B cell (primary cell): ENCODE measurements at regions not wholly inside any gene's neighbourhood (a gene's known extent, or its start where the extent isn't known, plus 50 kb on each side); places are given as distances from the start of the nearest gene placed in this dataset.

ENCODE experiments used
- ATAC-seq: fragments of 200-7000 bp; cut with Tn5 transposase; one replicate; pipeline ENCODE4 v1.10.0; 2021; ENCODE audit warnings: low read depth, mild to moderate bottlenecking, moderate number of reproducible peaks, moderate library complexity
- CTCF ChIA-PET: fragments of 350-600 bp; sonication (Branson Sonifier 250); formaldehyde crosslinking; loops from one replicate; lab custom pipeline; 2021; ENCODE audit warnings: antibody characterized with exemption, inconsistent platforms; lab: Charles Lee
- POLR2A ChIA-PET: fragments of 350-600 bp; sonication (Branson Sonifier 250); formaldehyde crosslinking; loops from one replicate; lab custom pipeline; 2021; ENCODE audit warnings: antibody characterized with exemption; lab: Charles Lee
- DNase-seq: peaks from one replicate; pipeline ENCODE4 v3.0.0; 2013
- H2AFZ ChIP-seq: 2 replicates; pipeline ENCODE4 v1.6.1; 2012; ENCODE audit warnings: mild to moderate bottlenecking, low read depth, low read length; ENCODE audit not compliant: insufficient read depth, poor library complexity, severe bottlenecking
- H3K27ac ChIP-seq, 2 donors: 1 replicate in 1 of 2; 2 replicates in 1 of 2; pipeline ENCODE4 v1.5.1; 2012 to 2013; ENCODE audit warnings: low read length in 2 of 2, mild to moderate bottlenecking in 2 of 2, moderate library complexity in 1 of 2
- H3K27me3 ChIP-seq, 4 experiments: fragments of 200-600 bp in 1 of 4; sonication (generic) in 1 of 4; replicated peaks in 1 of 4; 1 replicate in 2 of 4; 2 replicates in 2 of 4; pipeline versions ENCODE4 v1.6.1 to v1.7.0; 2013 to 2016; ENCODE audit warnings: low read length in 3 of 4, mild to moderate bottlenecking in 2 of 4, mixed read lengths in 1 of 4, moderate library complexity in 1 of 4; ENCODE audit not compliant: insufficient read depth in 4 of 4, control insufficient read depth in 3 of 4; ENCODE audit errors: control extremely low read depth in 1 of 4
- H3K36me3 ChIP-seq, 2 experiments: replicated peaks in 1 of 2; 1 replicate in 1 of 2; 2 replicates in 1 of 2; pipeline versions ENCODE4 v1.6.1 to v1.7.1; 2013; ENCODE audit warnings: low read length in 1 of 2; ENCODE audit not compliant: insufficient read depth in 2 of 2, control insufficient read depth in 1 of 2; ENCODE audit errors: control extremely low read depth in 1 of 2, extremely low read depth in 1 of 2
- H3K4me1 ChIP-seq, 2 donors: fragments of 200-600 bp in 1 of 2; sonication (generic) in 1 of 2; 1 replicate in 1 of 2; 2 replicates in 1 of 2; pipeline versions ENCODE4 v1.5.1 to v1.6.1; 2013 to 2017; ENCODE audit warnings: low read length in 2 of 2; ENCODE audit not compliant: control insufficient read depth in 2 of 2, insufficient read depth in 2 of 2
- H3K4me2 ChIP-seq: replicated peaks from 2 replicates; pipeline ENCODE3; 2012; ENCODE audit warnings: mild to moderate bottlenecking, low read depth, low read length; ENCODE audit not compliant: poor library complexity, severe bottlenecking
- H3K4me3 ChIP-seq, 5 experiments: fragments of 200-600 bp in 1 of 5; sonication (generic) in 1 of 5; 1 replicate in 3 of 5; 2 replicates in 2 of 5; pipeline versions ENCODE4 v1.5.1 to v1.7.0; 2011 to 2016; ENCODE audit warnings: low read length in 4 of 5, mild to moderate bottlenecking in 4 of 5, low read depth in 2 of 5, control low read depth in 1 of 5, moderate library complexity in 1 of 5; ENCODE audit not compliant: insufficient read depth in 1 of 5; ENCODE audit errors: control extremely low read depth in 1 of 5, extremely low read depth in 1 of 5
- H3K79me2 ChIP-seq: fragments of 200-600 bp; sonication (generic); one replicate; pipeline ENCODE4 v1.6.0; 2016; ENCODE audit warnings: low read length; ENCODE audit not compliant: control insufficient read depth, insufficient read depth
- H3K9ac ChIP-seq: fragments of 200-600 bp; sonication (generic); 2 replicates; pipeline ENCODE4 v1.6.1; 2017; ENCODE audit warnings: mild to moderate bottlenecking, low read length, moderate library complexity
- H3K9me3 ChIP-seq, 3 donors: one replicate each; pipeline versions ENCODE4 v1.6.1 to v1.7.1; 2013; ENCODE audit warnings: low read length in 2 of 3; ENCODE audit not compliant: control insufficient read depth in 2 of 3, insufficient read depth in 1 of 3; ENCODE audit errors: control extremely low read depth in 1 of 3
- H4K20me1 ChIP-seq: 2 replicates; pipeline ENCODE4 v1.6.0; 2012; ENCODE audit warnings: mild to moderate bottlenecking, low read length; ENCODE audit not compliant: insufficient read depth, control insufficient read depth, poor library complexity, severe bottlenecking
- H3K27ac Mint-ChIP-seq: one replicate; pipeline ENCODE4 v1.8.0; 2021; ENCODE audit warnings: mixed read lengths
- H3K27me3 Mint-ChIP-seq: one replicate; pipeline ENCODE4 v1.8.0; 2021; ENCODE audit warnings: mixed read lengths
- H3K4me1 Mint-ChIP-seq: one replicate; pipeline ENCODE4 v1.8.0; 2021; ENCODE audit warnings: mixed read lengths
- H3K4me3 Mint-ChIP-seq: one replicate; pipeline ENCODE4 v1.8.0; 2021; ENCODE audit warnings: mixed read lengths
- H3K9me3 Mint-ChIP-seq: one replicate; pipeline ENCODE4 v1.8.0; 2022; ENCODE audit warnings: mixed read lengths; ENCODE audit not compliant: insufficient read depth
- EZH2 ChIP-seq: IDR thresholded peaks from 2 replicates; pipeline ENCODE4 v1.6.1; 2012; ENCODE audit warnings: borderline replicate concordance, low read depth, mild to moderate bottlenecking, moderate library complexity, low read length; ENCODE audit not compliant: insufficient read depth, poor library complexity, severe bottlenecking
- WGBS: methylation state at CpG from one replicate; pipeline ENCODE4 v1.1.5; 2013; ENCODE audit warnings: missing lambda C conversion rate; ENCODE audit not compliant: insufficient coverage; 5-methylcytosine and 5-hydroxymethylcytosine counted together
- intact Hi-C: fragments of 100-400 bp; cut with micrococcal nuclease; formaldehyde crosslinking; loops from one replicate; pipeline ENCODE4 v1.10.0; 2022
- TF ChIP-seq, protein P1 (sequence below): fragments of 200-600 bp; IDR thresholded peaks from one replicate; pipeline ENCODE4 v1.8.0; 2022; ENCODE audit warnings: antibody characterized with exemption, mild to moderate bottlenecking

DNA sequence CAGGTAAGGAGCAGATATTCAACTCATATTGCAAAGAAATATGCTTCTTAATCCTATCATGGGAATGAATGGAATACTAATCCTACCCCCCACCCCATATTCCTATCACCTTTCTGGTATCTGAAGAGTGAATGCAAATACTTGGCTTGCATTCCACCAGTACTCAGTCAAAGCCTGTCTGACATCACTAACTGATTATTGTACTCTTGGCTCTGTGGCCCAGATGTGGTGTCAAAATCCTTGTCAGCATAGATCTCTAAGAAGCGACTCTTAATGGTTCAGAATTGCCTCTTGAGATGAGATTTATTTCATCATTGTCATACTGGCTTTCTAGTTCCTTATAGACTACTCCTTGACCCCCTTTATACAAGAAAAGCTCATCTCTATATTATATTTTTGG, 604.6 kb downstream of the ADGRL2 start:
- ATAC-seq = no peak
- Histone ChIP-seq H3K4me3 (no peak overlapping the region), H3K27me3 (no peaks in the 10 kb centered on the region), H3K27ac (no peak overlapping the region), H3K4me2 (no peak overlapping the region), H3K4me1 (no peaks in the 10 kb centered on the region), H2AFZ (no peak overlapping the region), H3K9me3 (no peaks in the 10 kb centered on the region), H3K9ac (no peak overlapping the region), H4K20me1 (no peaks in the 10 kb centered on the region), H3K79me2 (no peaks in the 10 kb centered on the region), H3K36me3 (no peaks in the 10 kb centered on the region)
- WGBS = no CpG with 5 or more reads among the region's 1 CpG
- DNase-seq = no peak
- Mint-ChIP-seq H3K9me3 (peaks cover 2% of the 10 kb centered on the region), H3K4me1 (no peaks in the 10 kb centered on the region), H3K27me3 (no peaks in the 10 kb centered on the region), H3K27ac (no peak overlapping the region), H3K4me3 (no peak overlapping the region)
- ChIA-PET CTCF (no interaction called here), POLR2A (no interaction called here)
- intact Hi-C loops = no loop called here
- TF ChIP-seq EZH2 = no peak
- TF ChIP-seq, protein P1, sequence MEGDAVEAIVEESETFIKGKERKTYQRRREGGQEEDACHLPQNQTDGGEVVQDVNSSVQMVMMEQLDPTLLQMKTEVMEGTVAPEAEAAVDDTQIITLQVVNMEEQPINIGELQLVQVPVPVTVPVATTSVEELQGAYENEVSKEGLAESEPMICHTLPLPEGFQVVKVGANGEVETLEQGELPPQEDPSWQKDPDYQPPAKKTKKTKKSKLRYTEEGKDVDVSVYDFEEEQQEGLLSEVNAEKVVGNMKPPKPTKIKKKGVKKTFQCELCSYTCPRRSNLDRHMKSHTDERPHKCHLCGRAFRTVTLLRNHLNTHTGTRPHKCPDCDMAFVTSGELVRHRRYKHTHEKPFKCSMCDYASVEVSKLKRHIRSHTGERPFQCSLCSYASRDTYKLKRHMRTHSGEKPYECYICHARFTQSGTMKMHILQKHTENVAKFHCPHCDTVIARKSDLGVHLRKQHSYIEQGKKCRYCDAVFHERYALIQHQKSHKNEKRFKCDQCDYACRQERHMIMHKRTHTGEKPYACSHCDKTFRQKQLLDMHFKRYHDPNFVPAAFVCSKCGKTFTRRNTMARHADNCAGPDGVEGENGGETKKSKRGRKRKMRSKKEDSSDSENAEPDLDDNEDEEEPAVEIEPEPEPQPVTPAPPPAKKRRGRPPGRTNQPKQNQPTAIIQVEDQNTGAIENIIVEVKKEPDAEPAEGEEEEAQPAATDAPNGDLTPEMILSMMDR = no peak

DNA sequence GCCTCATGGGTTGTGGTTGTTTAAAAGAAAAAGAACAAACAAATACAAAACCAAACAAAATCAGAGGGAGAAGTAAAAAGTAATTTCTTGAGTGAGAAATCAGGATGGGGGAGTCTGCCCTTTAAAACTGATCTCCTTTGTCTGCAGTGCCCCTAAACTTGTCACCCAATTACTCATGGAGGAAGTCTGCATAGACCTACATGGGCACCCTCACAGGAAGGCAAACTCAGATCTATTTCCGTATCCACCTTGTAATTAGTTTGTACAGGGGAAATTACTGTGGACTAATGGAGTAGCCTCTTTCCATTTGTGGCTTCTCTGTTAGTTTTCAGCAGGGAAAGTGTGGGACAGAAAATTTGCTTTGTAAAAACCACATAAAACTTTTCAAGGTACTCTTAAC, 600.4 kb downstream of the ADGRL2 start:
- CTCF ChIA-PET = no interaction called here
- Histone ChIP-seq H3K9me3 (no peaks in the 10 kb centered on the region), H3K79me2 (no peaks in the 10 kb centered on the region), H3K27ac (no peak overlapping the region), H2AFZ (no peak overlapping the region), H3K4me1 (no peaks in the 10 kb centered on the region), H3K4me2 (no peak overlapping the region), H4K20me1 (no peaks in the 10 kb centered on the region), H3K4me3 (no peak overlapping the region), H3K9ac (no peak overlapping the region), H3K27me3 (no peaks in the 10 kb centered on the region), H3K36me3 (no peaks in the 10 kb centered on the region)
- no peaks in the 10 kb centered on the region for H3K27me3 Mint-ChIP-seq
- ATAC-seq (no peak), DNase-seq (no peak)
- H3K27ac Mint-ChIP-seq = no peak overlapping the region
- no peak overlapping the region for H3K4me3 Mint-ChIP-seq
- no peak for TF ChIP-seq EZH2
- TF ChIP-seq, protein P1 = no peak
- intact Hi-C loops = no loop called here
- H3K4me1 Mint-ChIP-seq = no peaks in the 10 kb centered on the region
- no CpG with 5 or more reads among the region's 1 CpG for WGBS
- peaks cover 6% of the 10 kb centered on the region for H3K9me3 Mint-ChIP-seq
- POLR2A ChIA-PET = no interaction called here
